ENCODE measurements at regions not wholly inside any gene's neighbourhood (a gene's known extent, or its start where the extent isn't known, plus 50 kb on each side); places are given as distances from the start of the nearest gene placed in this dataset.

DNA sequence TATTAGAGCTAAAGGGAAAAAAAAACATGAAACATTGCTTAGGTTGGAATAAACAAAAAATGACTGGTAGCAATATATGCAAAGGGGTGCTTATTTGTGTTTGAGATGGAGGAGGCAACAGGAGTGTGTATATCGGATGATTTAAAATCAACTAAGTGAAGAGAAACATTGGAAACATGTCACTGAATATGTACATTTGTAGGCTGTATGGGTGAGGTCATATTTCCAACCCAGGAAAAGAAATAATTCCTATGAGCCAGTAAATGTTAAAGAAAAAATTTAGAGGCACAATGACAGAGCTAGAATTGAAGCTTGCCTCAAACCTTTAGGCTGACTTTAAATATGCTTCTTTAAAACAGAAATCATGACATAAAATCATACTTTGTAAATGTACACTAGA, 709.0 kb upstream of the SEMA3D start:
- TF ChIP-seq CTCF (IDR thresholded peaks at IDR 0.05): no peak
- no peak for TF ChIP-seq POLR2AphosphoS5 (IDR thresholded peaks at IDR 0.05)

All from esophagus muscularis mucosa (tissue), 3 donors.